ENCODE measurements at regions not wholly inside any gene's neighbourhood (a gene's known extent, or its start where the extent isn't known, plus 50 kb on each side); places are given as distances from the start of the nearest gene placed in this dataset.
"Not testable (repeated sequence)": the region's sequence is repeated elsewhere in the genome, so short reads cannot be mapped to it uniquely, and the experiment has no call there.

GRCh38 chr17:16856846-16857245 lies 115.1 kb downstream of the TNFRSF13B start:
- CTCF ChIA-PET; H3K9ac ChIP-seq (ENCODE audit: low read length); H3K79me2 ChIP-seq (ENCODE audit: insufficient read depth, low read length); H3K27ac ChIP-seq (ENCODE audit: low read depth, low read length); RAD21 ChIA-PET (ENCODE audit: low non-redundant PET in 1 of 2, low total read pairs in 2 of 2, uncharacterized antibody in 2 of 2, unreplicated experiment in 2 of 2); H4K20me1 ChIP-seq (ENCODE audit: insufficient read depth); DNase-seq (ENCODE audit: low read depth, low spot score); H3K9me3 ChIP-seq (ENCODE audit: control insufficient read depth in 1 of 2, insufficient read depth in 1 of 2, low read depth in 1 of 2, low read length in 2 of 2); BruUV-seq (replicated peaks); H3K4me2 ChIP-seq (ENCODE audit: low read length); H3K36me3 ChIP-seq (ENCODE audit: control insufficient read depth in 1 of 2, insufficient read depth in 2 of 2, low read length in 2 of 2); H2AFZ ChIP-seq (ENCODE audit: low read depth, low read length, poor library complexity, severe bottlenecking); ATAC-seq; POLR2A ChIA-PET; H3K4me3 ChIP-seq (replicated peaks in 1 of 2; ENCODE audit: low read depth in 1 of 2, low read length in 2 of 2); intact Hi-C loops (cut with micrococcal nuclease); H3K9me2 ChIP-seq (ENCODE audit: insufficient read depth); H3K27me3 ChIP-seq (ENCODE audit: insufficient read depth, low read length): not testable (repeated sequence)
- peaks cover 14 to 24% of the 10 kb centered on the region in 2 experiments for H3K4me1 ChIP-seq (ENCODE audit: control insufficient read depth in 1 of 2, insufficient read depth in 2 of 2, low read length in 2 of 2)

DNA sequence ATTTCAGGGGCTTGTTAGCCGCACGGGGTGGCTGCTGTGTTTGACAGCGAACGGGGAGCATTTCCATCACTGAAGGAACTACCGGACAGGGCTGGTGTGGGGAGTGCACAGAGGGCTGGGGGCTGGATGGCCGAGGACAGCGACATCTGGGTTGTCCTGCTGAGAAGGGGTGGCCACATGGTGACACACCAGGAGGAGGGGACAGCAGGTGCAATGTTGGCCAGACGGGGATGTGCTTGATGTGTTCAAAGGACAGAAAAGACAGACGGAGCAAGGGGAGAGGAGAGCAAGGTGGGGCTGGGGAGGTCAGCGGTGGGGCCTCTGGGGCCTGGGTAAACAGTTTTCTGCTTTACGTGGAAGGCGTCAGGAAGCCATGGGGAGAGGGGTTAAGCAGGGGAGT lies 115.7 kb downstream of the TNFRSF13B start:
- H3K4me2 ChIP-seq (ENCODE audit: low read length); H2AFZ ChIP-seq (ENCODE audit: low read depth, low read length, poor library complexity, severe bottlenecking); DNase-seq (ENCODE audit: low read depth, low spot score); H3K9me2 ChIP-seq (ENCODE audit: insufficient read depth); H3K27ac ChIP-seq (ENCODE audit: low read depth, low read length); intact Hi-C loops (cut with micrococcal nuclease); H3K9me3 ChIP-seq (ENCODE audit: control insufficient read depth in 1 of 2, insufficient read depth in 1 of 2, low read depth in 1 of 2, low read length in 2 of 2); RAD21 ChIA-PET (ENCODE audit: low non-redundant PET in 1 of 2, low total read pairs in 2 of 2, uncharacterized antibody in 2 of 2, unreplicated experiment in 2 of 2); H3K9ac ChIP-seq (ENCODE audit: low read length); ATAC-seq; H3K36me3 ChIP-seq (ENCODE audit: control insufficient read depth in 1 of 2, insufficient read depth in 2 of 2, low read length in 2 of 2); BruUV-seq (replicated peaks); H3K4me3 ChIP-seq (replicated peaks in 1 of 2; ENCODE audit: low read depth in 1 of 2, low read length in 2 of 2); H4K20me1 ChIP-seq (ENCODE audit: insufficient read depth); H3K27me3 ChIP-seq (ENCODE audit: insufficient read depth, low read length); CTCF ChIA-PET; H3K79me2 ChIP-seq (ENCODE audit: insufficient read depth, low read length); POLR2A ChIA-PET: not testable (repeated sequence)
- peaks cover 11 to 19% of the 10 kb centered on the region in 2 experiments for H3K4me1 ChIP-seq (ENCODE audit: control insufficient read depth in 1 of 2, insufficient read depth in 2 of 2, low read length in 2 of 2)

- H3K9me3 ChIP-seq (ENCODE audit: control insufficient read depth in 1 of 2, insufficient read depth in 1 of 2, low read depth in 1 of 2, low read length in 2 of 2); CTCF ChIA-PET; intact Hi-C loops (cut with micrococcal nuclease): not testable (repeated sequence)
Observed at GRCh38 chr17:16854636-16855035, 117.3 kb downstream of the TNFRSF13B start.

More at GRCh38 chr17:16854636-16855035, 117.3 kb downstream of the TNFRSF13B start:
- H3K4me2 ChIP-seq (ENCODE audit: low read length); H2AFZ ChIP-seq (ENCODE audit: low read depth, low read length, poor library complexity, severe bottlenecking); H3K4me3 ChIP-seq (replicated peaks in 1 of 2; ENCODE audit: low read depth in 1 of 2, low read length in 2 of 2); POLR2A ChIA-PET; H3K4me1 ChIP-seq (ENCODE audit: control insufficient read depth in 1 of 2, insufficient read depth in 2 of 2, low read length in 2 of 2); H3K9me2 ChIP-seq (ENCODE audit: insufficient read depth); H3K27me3 ChIP-seq (ENCODE audit: insufficient read depth, low read length); H3K27ac ChIP-seq (ENCODE audit: low read depth, low read length); H3K36me3 ChIP-seq (ENCODE audit: control insufficient read depth in 1 of 2, insufficient read depth in 2 of 2, low read length in 2 of 2); H3K9ac ChIP-seq (ENCODE audit: low read length); ATAC-seq; DNase-seq (ENCODE audit: low read depth, low spot score); H4K20me1 ChIP-seq (ENCODE audit: insufficient read depth); H3K79me2 ChIP-seq (ENCODE audit: insufficient read depth, low read length); BruUV-seq (replicated peaks); RAD21 ChIA-PET (ENCODE audit: low non-redundant PET in 1 of 2, low total read pairs in 2 of 2, uncharacterized antibody in 2 of 2, unreplicated experiment in 2 of 2): not testable (repeated sequence)

All from HCT116 (cell line).